ENCODE measurements at regions not wholly inside any gene's neighbourhood (a gene's known extent, or its start where the extent isn't known, plus 50 kb on each side); places are given as distances from the start of the nearest gene placed in this dataset.

- no peak for TF ChIP-seq CTCF (IDR thresholded peaks at IDR 0.05; ENCODE audit: insufficient read depth, low read depth, low read length)
- no peak for DNase-seq (ENCODE audit: low read depth)
- H3K4me3 ChIP-seq (ENCODE audit: low read depth, low read length) = no peak overlapping the region
These were observed 507.9 kb upstream of the NRG3 start for GRCh38 chr10:81367132-81367531.

- TF ChIP-seq CTCF (IDR thresholded peaks at IDR 0.05; ENCODE audit: insufficient read depth, low read depth, low read length) = no peak
- no peak overlapping the region for H3K4me3 ChIP-seq (ENCODE audit: low read depth, low read length)
- no peak for DNase-seq (ENCODE audit: low read depth)
These were observed 488.2 kb upstream of the NRG3 start for GRCh38 chr10:81386817-81387216.

- no peak overlapping the region for H3K4me3 ChIP-seq (ENCODE audit: low read depth, low read length)
- DNase-seq (ENCODE audit: low read depth) = no peak
- no peak for TF ChIP-seq CTCF (IDR thresholded peaks at IDR 0.05; ENCODE audit: insufficient read depth, low read depth, low read length)
These were observed 471.5 kb upstream of the NRG3 start for GRCh38 chr10:81403451-81403850.

GRCh38 chr10:81405399-81405798 lies 469.6 kb upstream of the NRG3 start:
- H3K4me3 ChIP-seq (ENCODE audit: low read depth, low read length) = no peak overlapping the region
- no peak for DNase-seq (ENCODE audit: low read depth)
- no peak for TF ChIP-seq CTCF (IDR thresholded peaks at IDR 0.05; ENCODE audit: insufficient read depth, low read depth, low read length)

- H3K4me3 ChIP-seq (ENCODE audit: low read depth, low read length) = no peak overlapping the region
- TF ChIP-seq CTCF (IDR thresholded peaks at IDR 0.05; ENCODE audit: insufficient read depth, low read depth, low read length) = no peak
- DNase-seq (ENCODE audit: low read depth) = no peak
These were observed 461.0 kb upstream of the NRG3 start for GRCh38 chr10:81414038-81414437.

GRCh38 chr10:81426722-81427121 lies 448.3 kb upstream of the NRG3 start:
- H3K4me3 ChIP-seq (ENCODE audit: low read depth, low read length) = no peak overlapping the region
- no peak for TF ChIP-seq CTCF (IDR thresholded peaks at IDR 0.05; ENCODE audit: insufficient read depth, low read depth, low read length)
- no peak for DNase-seq (ENCODE audit: low read depth)

- no peak for TF ChIP-seq CTCF (IDR thresholded peaks at IDR 0.05; ENCODE audit: insufficient read depth, low read depth, low read length)
These were observed 446.4 kb upstream of the NRG3 start for GRCh38 chr10:81428456-81429134.

More at GRCh38 chr10:81428456-81429134, 446.4 kb upstream of the NRG3 start:
- H3K4me3 ChIP-seq (ENCODE audit: low read depth, low read length) = no peak overlapping the region
- DNase-seq (ENCODE audit: low read depth) = no peak

Measured in fibroblast of villous mesenchyme (primary cell).